NCI-H146 treated with DMSO at 0.1 percent for 48 hours (cell line): ENCODE measurements at regions not wholly inside any gene's neighbourhood (a gene's known extent, or its start where the extent isn't known, plus 50 kb on each side); places are given as distances from the start of the nearest gene placed in this dataset.

ENCODE experiments used
- DNase-seq: peaks from one replicate; lab custom pipeline; 2025; ENCODE audit not compliant: unreplicated experiment; lab: John Stamatoyannopoulos, UW

DNA sequence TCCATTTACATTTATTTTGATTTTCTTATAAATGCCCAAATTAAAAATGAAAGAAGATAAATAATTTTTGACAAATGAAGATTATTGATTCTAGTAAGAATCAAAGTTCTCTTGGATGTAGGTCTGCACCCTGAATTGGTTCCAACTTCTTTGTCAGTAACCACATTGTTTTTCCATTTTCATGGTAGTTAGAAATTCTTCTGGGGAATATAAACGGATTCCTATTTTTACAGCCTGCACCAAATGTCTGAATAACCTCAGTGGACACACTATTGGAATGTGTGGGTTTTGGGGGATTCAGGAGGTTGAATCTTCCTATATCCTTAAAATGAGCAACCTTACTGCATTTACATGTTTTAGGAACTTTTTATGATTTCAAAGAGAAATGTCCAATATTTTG is 1085.3 kb upstream of the MAP3K7 start:
- no peak for DNase-seq

DNA sequence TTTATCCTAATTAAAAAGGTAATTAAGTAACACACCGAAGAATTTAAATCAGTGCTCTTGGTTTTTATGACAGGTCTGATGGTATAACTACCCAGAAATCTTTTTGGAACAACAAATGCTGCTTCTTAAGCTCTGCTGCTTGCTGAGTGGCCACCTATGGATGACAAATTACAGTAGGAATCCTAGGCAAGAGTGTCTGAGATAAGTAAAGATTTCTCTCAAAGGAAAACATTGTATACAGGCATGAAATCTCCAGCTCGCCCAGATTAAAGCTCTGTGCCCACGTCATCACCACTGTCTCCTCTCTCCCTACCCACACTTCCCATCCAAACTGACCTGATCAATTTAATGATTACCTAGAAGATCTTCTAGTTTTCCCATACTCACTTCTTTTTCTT is 1083.0 kb upstream of the MAP3K7 start:
- DNase-seq: no peak

DNA sequence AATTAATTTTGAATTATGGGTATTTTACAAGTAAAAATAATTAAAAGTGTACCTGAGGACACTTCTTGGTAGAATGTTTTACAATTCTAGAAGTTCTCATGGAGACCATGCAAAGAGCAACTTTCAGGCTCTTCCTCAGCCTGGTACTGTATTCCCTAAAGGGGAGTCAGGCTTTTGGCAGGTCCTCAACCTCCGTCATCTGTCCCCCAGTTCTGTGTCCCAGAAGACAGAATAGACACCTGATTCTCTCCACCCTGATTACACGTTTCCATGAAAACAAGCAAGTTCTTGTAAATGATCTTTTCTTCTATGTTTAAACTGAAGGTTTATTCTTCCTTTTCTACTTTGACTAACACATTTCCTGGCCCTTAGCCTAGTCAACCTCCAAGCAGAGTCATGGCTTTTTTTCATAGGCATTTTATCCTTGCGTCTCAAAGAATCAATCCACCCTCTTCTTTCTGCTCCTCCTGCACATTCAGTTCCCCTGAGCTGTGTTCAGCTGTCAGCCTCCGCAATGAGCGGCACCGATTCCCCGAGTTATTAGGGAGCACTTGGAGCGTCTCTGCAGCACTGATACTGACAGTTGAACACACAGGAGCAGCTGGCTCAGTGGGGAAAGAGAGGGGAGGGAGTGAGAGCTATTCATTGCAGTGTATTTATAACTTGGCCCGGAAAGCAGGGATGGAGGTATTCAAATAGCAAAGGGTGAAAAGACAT is 1082.4 kb upstream of the MAP3K7 start:
- DNase-seq: peak; percentile 78

DNA sequence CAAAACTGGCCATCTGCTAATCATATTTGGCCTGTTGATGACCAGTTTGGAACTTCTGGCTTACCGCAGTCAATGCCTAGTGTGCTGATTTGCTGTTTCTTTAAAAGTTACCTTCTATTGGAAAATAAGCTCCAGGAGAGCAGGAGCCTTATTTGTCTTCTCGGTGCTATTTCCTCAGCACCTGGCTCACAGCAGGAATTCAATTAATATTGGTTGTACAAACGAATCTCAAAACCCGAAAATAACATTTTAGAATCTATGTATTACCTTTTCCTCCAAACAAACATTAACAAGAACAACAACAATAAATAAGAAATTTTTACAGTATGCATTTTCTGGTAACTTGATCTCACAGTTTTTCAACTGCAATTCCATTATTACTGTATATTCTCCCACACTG is 1080.7 kb upstream of the MAP3K7 start:
- DNase-seq: peak; percentile 43

DNA sequence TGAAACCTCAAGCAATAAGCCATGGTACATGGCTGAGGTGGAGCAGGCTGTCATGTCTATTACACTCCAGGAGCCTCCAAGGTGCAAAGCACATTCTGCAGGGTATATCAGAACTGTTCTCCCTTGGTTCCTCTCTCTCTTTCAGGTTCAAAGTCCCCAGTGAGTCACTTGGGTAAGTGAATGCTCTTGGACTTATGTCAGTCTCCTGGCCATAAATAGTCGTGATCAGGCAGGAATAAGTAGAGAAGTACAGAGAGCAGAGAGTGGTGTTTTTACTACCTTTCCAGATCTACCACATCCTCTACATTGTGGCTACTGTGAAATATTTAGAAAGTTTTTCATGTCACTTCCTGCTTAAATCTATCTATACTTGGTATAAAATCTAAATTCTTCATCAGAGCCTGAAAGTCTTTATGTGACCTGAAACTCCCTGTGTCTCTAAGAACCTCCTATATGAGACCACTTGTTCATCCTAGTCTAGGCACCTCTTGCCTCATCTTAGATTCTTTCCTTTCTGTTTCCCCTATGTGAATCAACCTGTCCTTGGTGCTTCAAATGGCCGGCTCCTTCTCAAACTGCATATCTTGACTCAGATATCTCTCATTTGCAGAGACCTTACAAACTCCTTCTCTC is 1077.6 kb upstream of the MAP3K7 start:
- DNase-seq: no peak

DNA sequence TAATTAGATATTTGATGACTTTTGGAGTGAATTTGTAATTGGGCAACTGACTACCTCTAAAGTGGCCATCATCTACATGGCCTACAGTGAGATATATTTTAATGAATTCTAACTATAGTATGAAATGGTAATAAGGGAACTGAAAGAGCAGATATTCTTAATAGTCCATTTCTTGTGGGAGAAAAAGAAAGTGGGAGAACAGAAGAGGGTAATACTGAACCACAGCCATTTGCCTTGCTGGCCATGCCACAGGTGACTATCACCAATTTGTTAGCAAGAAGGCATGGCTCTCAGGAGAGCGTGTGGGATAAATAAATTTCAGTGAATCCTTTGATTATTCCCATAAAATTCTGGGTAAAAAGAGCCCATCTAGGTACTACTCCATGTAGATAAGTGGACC is 1074.0 kb upstream of the MAP3K7 start:
- no peak for DNase-seq

DNA sequence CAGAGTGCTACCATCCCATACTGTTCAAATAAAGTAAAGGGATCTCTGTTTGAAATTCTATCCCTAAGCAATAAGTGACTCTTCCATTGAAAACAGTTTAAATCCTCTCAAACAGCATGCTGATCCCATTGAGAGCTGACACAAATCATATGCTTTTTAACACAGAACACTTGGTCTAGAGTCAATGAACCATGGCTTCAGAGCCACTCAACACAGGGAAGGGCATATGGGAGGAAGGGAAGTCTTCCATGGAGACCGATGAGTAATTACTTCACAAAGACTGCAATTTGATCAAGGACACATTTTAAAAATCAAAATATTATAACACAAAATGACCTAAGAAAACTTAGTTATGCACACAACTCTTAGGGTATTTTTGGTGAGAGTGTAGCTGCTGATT is 1073.0 kb upstream of the MAP3K7 start:
- peak; percentile 47 for DNase-seq

DNA sequence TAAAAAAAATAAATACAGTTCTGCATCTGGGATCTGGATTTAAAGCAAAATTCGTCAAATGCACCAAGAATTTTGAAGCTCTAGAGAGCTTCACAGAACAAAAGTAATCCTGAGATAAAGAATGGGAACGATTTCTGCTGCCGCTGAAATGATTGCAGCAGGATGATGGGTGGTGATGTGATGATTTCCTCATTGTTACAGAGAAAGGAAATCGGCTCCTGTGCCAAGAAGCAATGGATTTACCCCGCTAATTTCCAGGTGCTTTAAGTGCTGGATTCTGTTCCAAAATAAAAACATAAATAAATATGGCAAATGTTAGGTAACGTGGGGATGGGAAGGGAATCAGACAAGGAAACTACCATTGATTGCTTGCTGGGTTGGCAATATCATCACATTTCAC is 1067.9 kb upstream of the MAP3K7 start:
- DNase-seq: no peak

DNA sequence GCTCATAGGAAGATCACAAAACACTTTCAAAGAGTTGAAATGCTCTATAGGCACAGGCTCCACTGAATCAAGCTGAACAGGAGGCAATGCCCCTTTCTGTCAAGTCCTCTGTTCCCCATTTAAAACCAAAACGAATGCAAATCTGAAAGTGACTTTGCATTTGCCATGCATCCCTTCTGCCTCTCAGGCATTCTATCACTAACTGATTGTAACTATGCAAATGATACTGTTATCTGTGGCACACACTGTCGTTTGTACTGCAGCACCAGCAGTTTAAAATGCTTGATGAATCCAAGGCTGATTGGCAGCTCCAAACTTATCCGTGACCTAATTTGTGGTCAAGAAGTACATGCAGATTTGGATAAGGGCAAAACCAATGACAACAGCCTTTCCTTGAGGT is 1067.5 kb upstream of the MAP3K7 start:
- DNase-seq: no peak

DNA sequence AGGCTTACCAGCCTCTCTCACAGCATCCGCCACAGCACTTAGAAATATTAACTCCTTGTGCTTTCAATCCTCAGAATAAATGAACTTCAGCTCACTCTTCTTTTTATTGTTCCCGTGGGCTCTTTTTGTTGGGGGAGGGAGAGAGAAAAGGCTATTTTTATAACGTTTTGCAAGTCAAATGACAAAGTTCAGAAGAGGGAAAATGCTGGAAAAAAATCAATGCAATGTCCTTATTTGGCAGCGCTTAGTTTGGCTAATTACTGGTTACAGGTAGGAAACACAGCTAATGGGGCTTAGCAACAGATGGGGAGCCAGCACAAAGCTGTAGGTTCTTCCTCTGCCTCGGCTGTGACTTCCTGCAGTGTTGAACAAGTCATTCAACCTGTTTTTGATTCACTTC is 1067.0 kb upstream of the MAP3K7 start:
- peak; percentile 91 for DNase-seq

DNA sequence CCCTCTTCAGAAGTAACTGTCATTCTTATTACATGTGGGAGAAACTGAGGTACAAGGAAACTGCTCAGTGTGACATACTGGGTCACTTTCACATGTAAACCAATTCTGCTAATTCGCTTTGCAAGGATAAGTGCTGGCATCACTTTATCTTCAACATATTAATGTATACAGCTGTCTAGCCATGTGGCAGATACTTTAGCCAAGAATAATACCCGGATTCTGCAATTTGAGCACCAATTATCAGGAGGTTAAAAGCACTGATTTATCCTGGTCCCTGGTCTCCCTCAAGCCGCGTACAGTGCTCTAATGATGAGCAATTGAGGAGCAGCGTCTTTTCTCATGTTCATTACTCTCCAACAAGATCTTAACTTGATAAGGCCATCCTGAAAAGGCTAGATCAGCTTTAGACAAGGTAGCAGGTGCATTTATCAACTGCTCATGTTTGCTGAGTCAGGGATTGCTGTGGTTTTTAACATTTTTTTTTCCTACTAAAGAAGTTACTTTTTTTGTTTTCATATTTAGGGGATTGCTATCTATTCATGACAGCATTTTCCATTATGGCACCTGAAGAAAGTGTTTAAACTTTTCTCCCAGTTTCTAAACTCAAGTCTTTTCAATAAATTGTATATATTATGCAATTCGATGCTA is 1066.3 kb upstream of the MAP3K7 start:
- DNase-seq: no peak

DNA sequence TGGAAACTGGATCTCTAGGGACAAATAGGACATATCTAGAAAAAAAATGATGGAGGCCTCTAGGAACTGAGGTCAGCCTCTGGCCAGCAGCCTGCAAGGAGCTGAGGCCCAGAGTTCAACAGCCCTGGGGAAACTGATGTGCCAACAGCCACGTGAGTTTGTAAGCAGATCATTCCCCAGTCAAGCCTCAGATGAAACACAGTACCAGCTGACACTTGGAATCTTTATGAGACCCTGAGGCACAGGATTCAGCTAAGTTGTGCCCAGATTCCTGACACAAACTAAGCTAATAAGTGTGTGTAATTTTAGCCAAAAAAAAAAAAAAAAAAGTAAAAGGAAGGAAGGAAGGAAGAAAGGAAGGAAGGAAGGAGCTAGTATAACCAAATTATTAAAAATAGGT is 1059.8 kb upstream of the MAP3K7 start:
- DNase-seq: no peak

DNA sequence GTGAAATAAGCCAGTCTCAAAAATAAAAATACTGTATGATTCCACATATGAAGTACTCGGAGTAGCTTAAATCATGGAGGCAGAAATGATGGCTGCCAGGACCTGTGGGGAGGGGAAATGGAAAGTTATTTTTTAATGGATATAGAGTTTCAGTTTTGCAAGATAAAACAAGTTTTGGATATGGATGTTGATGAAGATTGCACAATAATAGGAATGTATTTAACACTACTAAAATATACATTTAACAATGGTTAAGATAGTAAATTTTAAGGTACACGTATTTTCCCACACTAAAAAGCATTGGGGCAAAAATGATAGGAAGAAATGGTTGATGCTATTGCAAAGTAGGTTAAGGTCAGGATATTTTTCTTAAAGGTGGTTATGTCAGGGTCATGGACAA is 1058.9 kb upstream of the MAP3K7 start:
- no peak for DNase-seq

DNA sequence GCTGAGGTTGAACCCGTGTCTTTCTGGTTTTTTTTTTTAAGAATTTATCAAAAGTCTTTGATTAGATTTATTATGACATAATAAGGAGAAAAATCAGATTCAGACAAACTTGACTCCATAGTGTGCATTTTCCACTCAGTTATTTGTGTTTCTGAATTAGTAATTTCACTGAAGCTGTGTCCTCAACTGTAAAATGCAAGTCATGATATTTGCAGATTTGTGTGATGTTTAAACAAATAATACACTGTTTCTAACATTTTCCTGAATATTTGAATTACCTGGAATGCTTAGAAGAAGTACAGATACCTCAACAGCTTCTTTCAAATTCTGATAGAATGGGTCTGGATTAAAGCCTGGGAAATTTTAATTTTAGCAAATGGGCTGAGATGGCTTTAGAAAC is 1050.3 kb upstream of the MAP3K7 start:
- DNase-seq: no peak

DNA sequence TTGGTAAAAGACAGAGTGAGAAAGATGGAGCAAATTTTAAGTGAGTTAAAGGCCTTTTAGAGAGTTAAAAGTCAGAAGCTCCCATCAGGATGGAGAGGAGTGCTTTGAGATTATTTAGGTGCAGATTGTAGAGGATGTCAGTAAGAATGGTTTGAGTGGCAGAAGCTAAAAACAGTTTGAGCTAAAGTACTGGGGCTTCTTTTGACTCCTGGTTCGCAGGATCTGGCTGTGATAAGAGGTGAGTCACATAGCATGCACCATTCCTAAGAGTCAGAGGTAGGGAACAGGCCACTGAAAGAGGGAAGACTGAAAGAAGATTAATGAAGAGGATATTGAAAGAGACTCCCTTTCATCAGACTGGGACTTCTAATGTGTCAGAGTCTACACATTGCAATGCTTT is 1047.9 kb upstream of the MAP3K7 start:
- no peak for DNase-seq

DNA sequence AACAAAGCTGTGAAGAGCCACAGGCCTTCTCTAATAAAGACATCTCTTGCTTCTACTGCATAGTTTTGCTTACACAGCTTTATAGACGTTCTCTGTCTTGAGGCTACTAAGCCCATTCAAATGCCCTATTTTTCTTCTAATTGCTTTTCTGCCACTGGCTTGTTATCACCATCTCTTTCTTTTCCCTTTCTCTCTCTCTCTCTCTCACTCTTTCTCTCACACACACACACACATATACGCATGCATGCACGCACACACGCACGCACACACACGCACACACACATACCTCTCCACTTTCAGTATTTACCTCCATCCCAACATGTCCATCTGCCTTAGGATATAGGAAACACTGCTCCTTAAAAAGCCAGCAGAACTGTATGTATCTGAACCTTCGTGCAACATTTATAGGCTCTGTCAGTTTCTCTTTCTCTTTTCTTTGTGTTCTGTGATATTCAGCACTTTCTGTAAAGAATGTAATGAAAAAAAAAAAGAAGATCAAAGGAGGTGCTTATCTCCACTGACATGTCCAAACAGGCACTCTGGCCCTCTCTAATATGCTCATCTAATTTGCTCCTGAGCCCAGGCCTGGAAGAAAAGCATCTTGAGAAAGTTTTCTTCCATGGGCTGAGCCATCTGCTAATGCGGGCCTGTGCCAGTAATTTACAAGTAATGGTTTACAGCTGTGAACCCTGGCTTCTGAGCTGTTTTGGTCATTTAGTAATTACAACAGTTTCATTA is 1046.7 kb upstream of the MAP3K7 start:
- DNase-seq: peak; percentile 42

DNA sequence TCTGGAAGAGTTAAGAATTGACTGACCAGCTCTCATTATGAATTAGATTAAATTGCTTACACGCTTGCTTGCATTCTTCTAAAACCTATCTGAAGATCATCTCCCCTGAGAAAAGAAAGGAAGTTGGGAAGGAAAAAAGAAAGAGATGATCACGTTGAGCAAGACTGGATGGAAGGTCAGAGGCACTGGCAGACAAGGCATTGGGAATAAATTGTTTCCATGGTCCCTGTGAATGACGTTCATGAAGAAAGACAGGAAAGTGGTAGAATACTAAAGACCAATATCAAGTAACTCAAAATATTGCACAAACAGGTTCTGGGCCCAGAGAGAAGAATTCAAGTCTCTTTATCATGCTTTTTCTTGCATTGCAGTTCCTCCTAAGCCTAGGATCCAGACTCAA is 1045.4 kb upstream of the MAP3K7 start:
- no peak for DNase-seq

DNA sequence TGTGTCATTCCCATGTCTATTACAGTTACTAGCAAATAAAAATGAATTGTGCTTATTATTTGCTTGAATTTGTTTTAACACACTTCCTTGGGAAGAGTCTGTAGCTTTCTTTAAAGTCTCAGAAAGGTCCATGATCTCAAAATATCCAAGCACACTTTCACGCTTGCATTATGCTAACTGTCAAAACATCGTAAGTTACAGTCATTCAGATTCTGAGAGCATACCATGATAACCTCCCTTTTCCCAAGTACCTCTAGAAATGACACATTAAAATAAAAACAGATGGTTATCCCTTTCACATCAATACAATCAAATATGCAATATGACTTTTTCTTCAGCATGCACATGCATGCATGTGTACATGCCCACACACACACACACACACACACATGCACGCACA is 1044.4 kb upstream of the MAP3K7 start:
- no peak for DNase-seq

DNA sequence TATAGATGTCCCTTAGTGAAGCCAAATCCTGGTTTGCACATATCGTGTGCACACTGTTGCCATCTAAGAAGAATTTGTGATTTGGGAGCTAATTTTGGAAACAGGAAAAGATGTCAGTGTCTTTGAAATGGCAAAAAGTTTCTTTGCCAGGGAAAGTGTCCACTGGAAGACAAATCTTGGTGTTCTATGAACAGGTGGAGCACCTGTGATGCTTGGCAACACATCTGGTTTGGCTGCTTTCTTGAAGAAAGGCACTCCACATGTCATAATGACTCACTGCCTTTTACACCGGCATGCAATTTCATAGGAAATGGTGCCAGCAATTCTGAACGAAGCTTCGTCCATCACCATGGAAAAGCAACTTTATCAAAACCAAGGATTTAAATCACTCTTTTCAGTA is 1040.0 kb upstream of the MAP3K7 start:
- no peak for DNase-seq

DNA sequence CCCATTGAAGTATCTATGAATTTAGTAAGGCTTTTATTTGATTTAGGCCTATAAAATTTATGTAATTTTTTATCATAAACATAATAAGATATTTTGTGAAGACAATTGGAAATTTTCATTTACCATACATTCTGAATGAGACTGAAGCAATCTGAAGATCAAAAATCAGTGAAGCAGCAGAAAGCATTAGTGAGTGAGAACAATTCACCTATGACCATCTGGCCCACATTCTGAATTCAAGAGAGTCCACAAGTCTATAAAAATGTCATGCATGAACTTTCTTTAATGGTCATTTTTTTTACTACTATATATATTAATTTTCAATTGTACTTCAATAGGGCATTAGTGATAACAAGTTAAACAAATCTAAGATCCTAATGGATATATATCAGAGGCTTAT is 1026.6 kb upstream of the MAP3K7 start:
- DNase-seq: no peak

DNA sequence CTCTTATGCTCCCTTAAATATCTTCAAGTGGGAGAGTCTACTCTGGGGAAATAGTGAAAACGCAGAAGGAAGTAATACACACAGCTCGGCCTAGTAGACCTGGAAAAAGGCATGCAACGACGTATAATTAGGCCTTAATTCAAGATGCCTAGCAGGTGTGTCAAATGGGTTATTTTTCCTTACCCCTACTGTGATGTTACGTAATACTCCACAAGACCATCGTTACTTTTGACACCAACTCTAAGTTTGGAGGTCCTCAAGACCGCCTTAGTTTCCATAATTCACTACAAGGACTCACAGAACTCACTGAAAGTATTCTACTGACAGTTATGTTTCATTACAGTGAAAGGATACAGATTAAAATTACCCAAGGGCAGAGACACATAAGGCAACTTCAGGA is 1024.3 kb upstream of the MAP3K7 start:
- no peak for DNase-seq

DNA sequence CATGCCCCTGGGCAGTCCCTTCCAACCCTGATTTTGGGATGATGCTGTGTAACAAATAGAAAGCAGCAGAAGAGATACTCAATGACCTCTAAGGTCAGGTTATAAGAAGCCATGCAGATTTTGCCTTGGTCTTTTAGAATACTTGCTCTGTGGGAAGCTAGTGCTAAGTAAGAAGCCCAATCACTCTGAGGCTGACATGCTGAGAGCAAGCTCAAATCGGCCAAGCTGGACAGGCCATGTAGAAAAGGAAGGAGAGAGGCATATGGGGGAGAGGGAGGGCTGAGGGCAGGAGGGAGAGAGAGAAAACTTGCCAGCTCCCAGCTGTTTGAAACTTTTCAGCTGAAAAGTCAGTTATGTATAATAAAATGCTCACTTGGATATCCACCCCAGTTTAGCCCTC is 1021.6 kb upstream of the MAP3K7 start:
- no peak for DNase-seq
